Mucosa of descending colon (tissue), 3 donors: ENCODE measurements at regions not wholly inside any gene's neighbourhood (a gene's known extent, or its start where the extent isn't known, plus 50 kb on each side); places are given as distances from the start of the nearest gene placed in this dataset.

Source experiments
- ATAC-seq: fragments of 200-7000 bp; cut with Tn5 transposase; one replicate; pipeline ENCODE4 v1.9.1; 2020; ENCODE audit warnings: mild to moderate bottlenecking, moderate library complexity
- DNase-seq, 3 donors: peaks; one replicate each; pipeline ENCODE4 v3.0.0-alpha.2; 2020
- H3K36me3 ChIP-seq: fragments of 200-600 bp; one replicate; pipeline ENCODE4 v1.8.0; 2021; ENCODE audit warnings: low read depth, mild to moderate bottlenecking
- H3K4me1 ChIP-seq: fragments of 200-600 bp; one replicate; pipeline ENCODE4 v1.8.0; 2021; ENCODE audit warnings: low read depth, mild to moderate bottlenecking
- H3K4me3 ChIP-seq: fragments of 200-600 bp; one replicate; pipeline ENCODE4 v1.8.0; 2021; ENCODE audit warnings: mild to moderate bottlenecking
- H3K9me3 ChIP-seq: fragments of 200-600 bp; one replicate; pipeline ENCODE4 v1.8.0; 2021; ENCODE audit warnings: mild to moderate bottlenecking
- intact Hi-C, 2 donors: fragments of 100-400 bp; cut with DNase I in 1 of 2; cut with micrococcal nuclease in 1 of 2; formaldehyde crosslinking; loops; one replicate each; pipeline versions ENCODE4 v1.11.0 to v1.11.1; 2022; cut with DNase I, micrococcal nuclease
- TF ChIP-seq, protein P1 (sequence below): fragments of 200-600 bp; IDR thresholded peaks from one replicate; pipeline ENCODE4 v1.8.0; 2022; ENCODE audit warnings: antibody characterized with exemption, mild to moderate bottlenecking
- donor health status: DM: no; HTN: no; CAD: no; lungs with moderate emphysema.
- donor health status: DM: no; HTN: no; CAD: no.
- donor health status: DM: no; HTN: yes; CAD: no.

DNA sequence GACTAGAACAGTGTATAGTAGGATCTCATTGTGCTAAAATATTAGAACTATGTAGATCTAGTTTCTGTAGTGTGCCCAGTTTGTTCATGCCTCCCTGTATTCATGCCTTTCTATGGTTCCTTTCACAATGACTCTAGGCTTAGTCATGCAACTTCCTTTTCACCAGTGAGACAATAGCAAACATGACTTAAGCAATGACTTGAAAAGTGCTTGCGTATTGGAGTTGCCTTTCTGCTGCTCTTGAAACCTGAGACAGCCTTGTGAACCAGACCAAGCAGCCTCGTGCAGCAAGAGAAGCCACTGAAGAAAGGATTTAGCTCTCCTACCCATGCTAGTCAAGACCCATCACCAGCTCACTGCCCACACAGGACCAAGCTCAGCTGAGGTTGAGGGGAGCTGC, 294.5 kb upstream of the TAS2R1 start:
- TF ChIP-seq, protein P1, sequence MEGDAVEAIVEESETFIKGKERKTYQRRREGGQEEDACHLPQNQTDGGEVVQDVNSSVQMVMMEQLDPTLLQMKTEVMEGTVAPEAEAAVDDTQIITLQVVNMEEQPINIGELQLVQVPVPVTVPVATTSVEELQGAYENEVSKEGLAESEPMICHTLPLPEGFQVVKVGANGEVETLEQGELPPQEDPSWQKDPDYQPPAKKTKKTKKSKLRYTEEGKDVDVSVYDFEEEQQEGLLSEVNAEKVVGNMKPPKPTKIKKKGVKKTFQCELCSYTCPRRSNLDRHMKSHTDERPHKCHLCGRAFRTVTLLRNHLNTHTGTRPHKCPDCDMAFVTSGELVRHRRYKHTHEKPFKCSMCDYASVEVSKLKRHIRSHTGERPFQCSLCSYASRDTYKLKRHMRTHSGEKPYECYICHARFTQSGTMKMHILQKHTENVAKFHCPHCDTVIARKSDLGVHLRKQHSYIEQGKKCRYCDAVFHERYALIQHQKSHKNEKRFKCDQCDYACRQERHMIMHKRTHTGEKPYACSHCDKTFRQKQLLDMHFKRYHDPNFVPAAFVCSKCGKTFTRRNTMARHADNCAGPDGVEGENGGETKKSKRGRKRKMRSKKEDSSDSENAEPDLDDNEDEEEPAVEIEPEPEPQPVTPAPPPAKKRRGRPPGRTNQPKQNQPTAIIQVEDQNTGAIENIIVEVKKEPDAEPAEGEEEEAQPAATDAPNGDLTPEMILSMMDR: no peak
- Histone ChIP-seq H3K9me3 (peaks cover 9% of the 10 kb centered on the region), H3K4me3 (no peak overlapping the region), H3K4me1 (no peaks in the 10 kb centered on the region), H3K36me3 (no peaks in the 10 kb centered on the region)
- DNase-seq (no peak), ATAC-seq (no peak)
- intact Hi-C loops: no loop called here

DNA sequence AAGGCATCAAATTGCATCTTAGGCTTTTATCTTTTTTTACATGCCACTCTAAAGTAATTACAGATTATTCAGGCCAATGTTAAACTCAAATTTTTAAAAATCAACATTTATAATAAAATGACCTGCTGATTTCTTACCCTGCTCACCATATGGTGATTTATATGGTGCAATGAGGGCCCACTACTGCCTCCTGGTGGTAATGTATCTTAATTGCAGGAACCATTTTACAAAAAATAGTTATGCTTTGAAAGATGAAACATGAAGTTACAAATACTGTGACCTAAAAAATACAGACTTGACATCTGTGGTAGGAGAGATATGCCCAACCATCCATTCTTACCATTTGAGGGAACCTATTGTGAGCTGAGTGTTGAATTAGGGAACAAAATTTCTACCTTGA, 292.6 kb upstream of the TAS2R1 start:
- DNase-seq (no peak), ATAC-seq (no peak)
- peaks cover 9% of the 10 kb centered on the region for H3K9me3 ChIP-seq
- intact Hi-C loops: no loop called here
- TF ChIP-seq, protein P1: no peak
- no peaks in the 10 kb centered on the region for H3K4me1 ChIP-seq
- H3K36me3 ChIP-seq: no peaks in the 10 kb centered on the region
- no peak overlapping the region for H3K4me3 ChIP-seq

DNA sequence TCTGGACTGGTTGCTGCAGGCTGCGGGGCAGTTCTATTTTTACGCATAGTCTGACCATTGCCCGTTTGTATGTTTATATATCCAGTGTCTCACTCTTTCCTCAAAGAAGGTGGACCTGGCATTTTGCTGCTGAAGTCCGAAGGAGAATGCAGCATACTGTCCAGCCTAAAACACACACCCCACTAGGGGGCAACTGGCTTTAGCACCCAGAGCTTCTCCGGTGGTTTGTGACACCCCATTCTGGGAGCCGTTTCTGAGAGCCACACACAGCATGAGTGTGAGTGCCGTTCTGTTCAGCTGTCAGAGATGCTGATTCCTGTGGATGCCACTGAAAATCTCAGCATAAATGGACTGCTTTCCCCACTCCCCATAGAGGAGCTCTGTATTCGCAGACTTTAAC, 290.5 kb upstream of the TAS2R1 start:
- intact Hi-C loops: no loop called here
- TF ChIP-seq, protein P1: no peak
- H3K36me3 ChIP-seq: no peaks in the 10 kb centered on the region
- H3K4me1 ChIP-seq: no peaks in the 10 kb centered on the region
- no peak for ATAC-seq
- no peak overlapping the region for H3K4me3 ChIP-seq
- no peak for DNase-seq
- H3K9me3 ChIP-seq: peaks cover 9% of the 10 kb centered on the region

DNA sequence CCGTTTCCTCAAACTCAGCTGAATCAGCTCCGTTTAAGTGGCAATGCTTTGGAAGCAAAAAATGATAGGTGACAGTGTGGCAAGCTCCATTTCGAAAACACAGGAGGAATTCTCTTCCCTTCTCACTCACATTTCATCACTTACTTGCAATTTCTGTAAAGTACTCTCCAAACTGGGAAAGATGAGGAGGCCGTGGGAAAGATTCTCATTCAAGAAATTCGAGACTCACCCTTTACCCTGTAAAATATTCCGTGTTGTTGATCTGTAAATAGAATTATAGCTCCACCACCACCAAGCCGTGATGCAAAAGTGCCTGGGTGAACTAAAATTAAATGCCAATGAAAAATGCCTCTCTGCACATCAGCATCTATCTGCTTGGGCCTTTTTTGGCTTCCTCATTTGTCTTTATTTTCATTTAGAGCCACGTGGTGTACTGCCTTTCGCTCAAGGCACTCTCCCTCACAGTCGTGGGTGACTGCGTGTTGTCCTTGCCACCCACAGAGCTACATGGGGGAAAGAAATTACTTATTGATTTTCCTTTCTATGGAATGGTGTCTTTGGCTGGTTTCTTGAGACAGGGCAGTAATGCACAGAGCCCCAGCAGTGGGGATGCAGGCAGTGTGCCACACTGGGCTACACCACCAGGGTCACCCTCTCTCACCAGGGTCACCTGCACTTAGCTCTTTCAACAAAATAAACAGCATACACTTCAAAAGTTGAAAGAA, 289.3 kb upstream of the TAS2R1 start:
- Histone ChIP-seq H3K4me1 (no peaks in the 10 kb centered on the region), H3K9me3 (peaks cover 9% of the 10 kb centered on the region), H3K36me3 (no peaks in the 10 kb centered on the region), H3K4me3 (no peak overlapping the region)
- intact Hi-C loops: no loop called here
- ATAC-seq (no peak), DNase-seq (no peak)
- TF ChIP-seq, protein P1: no peak

DNA sequence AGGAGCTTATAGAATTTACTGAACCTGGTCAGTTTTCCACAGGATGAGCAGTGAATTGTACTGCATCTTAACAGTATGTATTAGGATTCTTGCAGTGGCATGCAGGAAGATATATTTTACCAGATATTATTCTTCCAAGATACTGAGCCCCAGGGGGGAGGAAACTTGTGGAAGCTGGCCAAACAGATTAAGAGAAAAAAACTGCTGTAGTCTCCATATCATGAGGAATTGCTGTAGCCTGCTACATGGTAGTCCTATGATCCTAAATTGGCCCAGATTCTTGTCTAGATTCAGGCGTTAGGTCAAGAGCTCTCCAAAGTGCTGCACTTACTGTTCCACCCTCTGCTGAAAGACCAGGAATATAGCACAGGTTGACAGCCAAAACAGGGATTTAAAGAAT, 275.5 kb upstream of the TAS2R1 start:
- Histone ChIP-seq H3K9me3 (no peaks in the 10 kb centered on the region), H3K4me1 (no peaks in the 10 kb centered on the region), H3K36me3 (no peaks in the 10 kb centered on the region), H3K4me3 (no peak overlapping the region)
- no peak for DNase-seq
- TF ChIP-seq, protein P1: no peak
- ATAC-seq: no peak
- intact Hi-C loops: no loop called here

DNA sequence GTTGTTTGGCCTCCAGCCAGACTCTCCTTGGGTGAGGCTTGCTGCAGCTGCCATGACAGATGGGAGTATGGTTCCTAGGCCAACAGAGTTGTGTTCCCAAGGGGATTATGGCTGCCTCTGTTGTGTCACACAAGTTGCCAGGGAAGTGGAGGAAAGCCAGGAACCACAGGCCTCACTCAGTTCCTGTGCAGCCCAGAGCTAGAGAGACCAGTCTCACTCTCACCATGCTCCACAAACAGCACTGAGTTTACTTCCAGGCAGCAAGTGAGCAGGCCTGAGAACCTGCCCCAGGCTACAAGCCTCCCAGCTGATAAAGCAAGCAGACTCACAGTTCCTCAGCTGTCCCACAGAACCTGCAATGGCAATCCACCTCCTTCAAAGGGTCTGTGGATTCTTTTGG, 273.6 kb upstream of the TAS2R1 start:
- Histone ChIP-seq H3K4me1 (no peaks in the 10 kb centered on the region), H3K4me3 (no peak overlapping the region), H3K9me3 (no peaks in the 10 kb centered on the region), H3K36me3 (no peaks in the 10 kb centered on the region)
- DNase-seq: no peak
- intact Hi-C loops: no loop called here
- TF ChIP-seq, protein P1: no peak
- no peak for ATAC-seq
